ENCODE measurements at regions not wholly inside any gene's neighbourhood (a gene's known extent, or its start where the extent isn't known, plus 50 kb on each side); places are given as distances from the start of the nearest gene placed in this dataset.
"Not testable (repeated sequence)": the region's sequence is repeated elsewhere in the genome, so short reads cannot be mapped to it uniquely, and the experiment has no call there.

DNA sequence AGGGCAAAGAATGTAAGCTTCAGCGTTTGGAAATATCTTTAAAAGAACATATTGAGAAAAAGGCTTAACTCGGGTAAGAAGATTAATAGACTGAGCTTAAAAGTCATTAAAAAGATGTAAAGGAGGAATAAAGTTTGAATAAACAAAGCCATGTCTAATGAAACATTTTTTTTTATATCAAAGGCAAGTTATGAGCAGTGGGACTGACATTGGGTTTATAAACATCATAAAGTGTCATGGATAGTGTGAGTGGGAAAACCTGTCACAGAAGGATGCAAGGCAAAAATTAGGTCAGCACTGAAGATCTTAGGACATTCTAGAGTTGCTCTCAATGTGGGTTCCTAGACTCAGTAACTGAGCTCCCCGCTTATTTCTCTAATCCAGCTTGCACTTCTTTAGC is 438.0 kb upstream of the CDH11 start:
- CTCF ChIA-PET = no interaction called here

DNA sequence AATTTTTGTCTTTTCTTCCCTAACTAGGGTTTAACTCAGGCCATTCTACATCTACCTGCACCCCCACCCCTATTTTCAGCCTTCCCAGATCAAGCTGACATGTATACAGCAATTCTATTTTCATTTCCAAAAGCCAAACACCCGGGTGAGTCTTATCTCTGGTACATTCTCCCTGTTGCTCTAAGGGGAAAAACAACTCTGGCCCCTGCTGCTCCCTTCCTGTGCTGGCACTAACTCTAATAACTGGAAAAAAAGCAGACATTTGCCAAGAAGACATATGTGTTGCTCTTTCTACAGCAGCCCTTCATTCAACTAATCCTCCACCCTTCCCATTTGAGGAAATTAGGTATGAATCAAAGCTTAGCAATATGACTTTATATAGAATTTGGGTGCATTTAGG is 427.8 kb upstream of the CDH11 start:
- H3K79me2 ChIP-seq (ENCODE audit: insufficient read depth, low read length); H3K4me3 ChIP-seq (replicated peaks in 1 of 2; ENCODE audit: low read depth in 1 of 2, low read length in 2 of 2); DNase-seq (ENCODE audit: low read depth, low spot score); H3K36me3 ChIP-seq (ENCODE audit: control insufficient read depth in 1 of 2, insufficient read depth in 2 of 2, low read length in 2 of 2); H3K4me1 ChIP-seq (ENCODE audit: control insufficient read depth in 1 of 2, insufficient read depth in 2 of 2, low read length in 2 of 2); CTCF ChIA-PET; H3K27ac ChIP-seq (ENCODE audit: low read depth, low read length); POLR2A ChIA-PET; H3K9me2 ChIP-seq (ENCODE audit: insufficient read depth); H3K9me3 ChIP-seq (ENCODE audit: control insufficient read depth in 1 of 2, insufficient read depth in 1 of 2, low read depth in 1 of 2, low read length in 2 of 2); RAD21 ChIA-PET (ENCODE audit: low non-redundant PET in 1 of 2, low total read pairs in 2 of 2, uncharacterized antibody in 2 of 2, unreplicated experiment in 2 of 2); intact Hi-C loops (cut with micrococcal nuclease); BruUV-seq (replicated peaks); H2AFZ ChIP-seq (ENCODE audit: low read depth, low read length, poor library complexity, severe bottlenecking); H3K9ac ChIP-seq (ENCODE audit: low read length); H4K20me1 ChIP-seq (ENCODE audit: insufficient read depth); H3K27me3 ChIP-seq (ENCODE audit: insufficient read depth, low read length); H3K4me2 ChIP-seq (ENCODE audit: low read length); ATAC-seq: not testable (repeated sequence)

More for the DNA sequence above, 438.0 kb upstream of the CDH11 start:
- Histone ChIP-seq H3K9me3 (ENCODE audit: control insufficient read depth in 1 of 2, insufficient read depth in 1 of 2, low read depth in 1 of 2, low read length in 2 of 2) (peaks cover 0 to 10% of the 10 kb centered on the region in 2 experiments; a peak in 2 of 4 replicates), H3K4me3 (replicated peaks in 1 of 2; ENCODE audit: low read depth in 1 of 2, low read length in 2 of 2) (no peak overlapping the region), H3K27ac (ENCODE audit: low read depth, low read length) (no peak overlapping the region), H3K4me1 (ENCODE audit: control insufficient read depth in 1 of 2, insufficient read depth in 2 of 2, low read length in 2 of 2) (no peaks in the 10 kb centered on the region), H3K9ac (ENCODE audit: low read length) (no peak overlapping the region), H3K79me2 (ENCODE audit: insufficient read depth, low read length) (no peaks in the 10 kb centered on the region), H3K4me2 (ENCODE audit: low read length) (no peak overlapping the region), H3K36me3 (ENCODE audit: control insufficient read depth in 1 of 2, insufficient read depth in 2 of 2, low read length in 2 of 2) (no peaks in the 10 kb centered on the region), H2AFZ (ENCODE audit: low read depth, low read length, poor library complexity, severe bottlenecking) (no peak overlapping the region), H4K20me1 (ENCODE audit: insufficient read depth) (no peaks in the 10 kb centered on the region), H3K27me3 (ENCODE audit: insufficient read depth, low read length) (no peaks in the 10 kb centered on the region), H3K9me2 (ENCODE audit: insufficient read depth) (no peaks in the 10 kb centered on the region)
- no peak for DNase-seq (ENCODE audit: low read depth, low spot score)
- ChIA-PET POLR2A (no interaction called here), RAD21 (ENCODE audit: low non-redundant PET in 1 of 2, low total read pairs in 2 of 2, uncharacterized antibody in 2 of 2, unreplicated experiment in 2 of 2) (no interaction called here)
- TF ChIP-seq, protein P1, sequence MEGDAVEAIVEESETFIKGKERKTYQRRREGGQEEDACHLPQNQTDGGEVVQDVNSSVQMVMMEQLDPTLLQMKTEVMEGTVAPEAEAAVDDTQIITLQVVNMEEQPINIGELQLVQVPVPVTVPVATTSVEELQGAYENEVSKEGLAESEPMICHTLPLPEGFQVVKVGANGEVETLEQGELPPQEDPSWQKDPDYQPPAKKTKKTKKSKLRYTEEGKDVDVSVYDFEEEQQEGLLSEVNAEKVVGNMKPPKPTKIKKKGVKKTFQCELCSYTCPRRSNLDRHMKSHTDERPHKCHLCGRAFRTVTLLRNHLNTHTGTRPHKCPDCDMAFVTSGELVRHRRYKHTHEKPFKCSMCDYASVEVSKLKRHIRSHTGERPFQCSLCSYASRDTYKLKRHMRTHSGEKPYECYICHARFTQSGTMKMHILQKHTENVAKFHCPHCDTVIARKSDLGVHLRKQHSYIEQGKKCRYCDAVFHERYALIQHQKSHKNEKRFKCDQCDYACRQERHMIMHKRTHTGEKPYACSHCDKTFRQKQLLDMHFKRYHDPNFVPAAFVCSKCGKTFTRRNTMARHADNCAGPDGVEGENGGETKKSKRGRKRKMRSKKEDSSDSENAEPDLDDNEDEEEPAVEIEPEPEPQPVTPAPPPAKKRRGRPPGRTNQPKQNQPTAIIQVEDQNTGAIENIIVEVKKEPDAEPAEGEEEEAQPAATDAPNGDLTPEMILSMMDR (IDR thresholded peaks at IDR 0.05 in 2 of 3, conservative IDR thresholded peaks at IDR 0.05 in 1 of 3; ENCODE audit: borderline replicate concordance in 1 of 3, insufficient read depth in 1 of 3, low read depth in 2 of 3, low read length in 2 of 3) = no peak
- TF ChIP-seq RAD21 (IDR thresholded peaks at IDR 0.05; ENCODE audit: low read depth) = no peak
- TF ChIP-seq SIN3A (IDR thresholded peaks at IDR 0.05; ENCODE audit: low read depth) = no peak
- no peak for TF ChIP-seq CEBPB (IDR thresholded peaks at IDR 0.05; ENCODE audit: low read depth)
- TF ChIP-seq, protein P2, sequence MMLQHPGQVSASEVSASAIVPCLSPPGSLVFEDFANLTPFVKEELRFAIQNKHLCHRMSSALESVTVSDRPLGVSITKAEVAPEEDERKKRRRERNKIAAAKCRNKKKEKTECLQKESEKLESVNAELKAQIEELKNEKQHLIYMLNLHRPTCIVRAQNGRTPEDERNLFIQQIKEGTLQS (IDR thresholded peaks at IDR 0.05) = no peak
- no peak for TF ChIP-seq YY1 (IDR thresholded peaks at IDR 0.05; ENCODE audit: extremely low read depth, insufficient replicate concordance, low read depth, low read length)
- TF ChIP-seq EGR1 (IDR thresholded peaks at IDR 0.05; ENCODE audit: low read depth) = no peak
- no peak for TF ChIP-seq EZH2phosphoT487 (IDR thresholded peaks at IDR 0.05; ENCODE audit: borderline replicate concordance)
- no peak for TF ChIP-seq ZFX (IDR thresholded peaks at IDR 0.05)
- TF ChIP-seq, protein P3, sequence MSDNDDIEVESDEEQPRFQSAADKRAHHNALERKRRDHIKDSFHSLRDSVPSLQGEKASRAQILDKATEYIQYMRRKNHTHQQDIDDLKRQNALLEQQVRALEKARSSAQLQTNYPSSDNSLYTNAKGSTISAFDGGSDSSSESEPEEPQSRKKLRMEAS (IDR thresholded peaks at IDR 0.05) = no peak
- TF ChIP-seq, protein P4, sequence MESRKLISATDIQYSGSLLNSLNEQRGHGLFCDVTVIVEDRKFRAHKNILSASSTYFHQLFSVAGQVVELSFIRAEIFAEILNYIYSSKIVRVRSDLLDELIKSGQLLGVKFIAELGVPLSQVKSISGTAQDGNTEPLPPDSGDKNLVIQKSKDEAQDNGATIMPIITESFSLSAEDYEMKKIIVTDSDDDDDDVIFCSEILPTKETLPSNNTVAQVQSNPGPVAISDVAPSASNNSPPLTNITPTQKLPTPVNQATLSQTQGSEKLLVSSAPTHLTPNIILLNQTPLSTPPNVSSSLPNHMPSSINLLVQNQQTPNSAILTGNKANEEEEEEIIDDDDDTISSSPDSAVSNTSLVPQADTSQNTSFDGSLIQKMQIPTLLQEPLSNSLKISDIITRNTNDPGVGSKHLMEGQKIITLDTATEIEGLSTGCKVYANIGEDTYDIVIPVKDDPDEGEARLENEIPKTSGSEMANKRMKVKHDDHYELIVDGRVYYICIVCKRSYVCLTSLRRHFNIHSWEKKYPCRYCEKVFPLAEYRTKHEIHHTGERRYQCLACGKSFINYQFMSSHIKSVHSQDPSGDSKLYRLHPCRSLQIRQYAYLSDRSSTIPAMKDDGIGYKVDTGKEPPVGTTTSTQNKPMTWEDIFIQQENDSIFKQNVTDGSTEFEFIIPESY (IDR thresholded peaks at IDR 0.05; ENCODE audit: extremely low read depth, insufficient replicate concordance, low read length) = no peak
- TF ChIP-seq FOSL1 (IDR thresholded peaks at IDR 0.05; ENCODE audit: low read depth) = no peak
- BruUV-seq (replicated peaks) = no TSS peak
- no peak for ATAC-seq
- intact Hi-C loops (cut with micrococcal nuclease) = no loop called here
